ENCODE measurements at regions not wholly inside any gene's neighbourhood (a gene's known extent, or its start where the extent isn't known, plus 50 kb on each side); places are given as distances from the start of the nearest gene placed in this dataset.
A peak's percentile ranks its signal among the peaks of the same experiment; 100 is the strongest.

DNA sequence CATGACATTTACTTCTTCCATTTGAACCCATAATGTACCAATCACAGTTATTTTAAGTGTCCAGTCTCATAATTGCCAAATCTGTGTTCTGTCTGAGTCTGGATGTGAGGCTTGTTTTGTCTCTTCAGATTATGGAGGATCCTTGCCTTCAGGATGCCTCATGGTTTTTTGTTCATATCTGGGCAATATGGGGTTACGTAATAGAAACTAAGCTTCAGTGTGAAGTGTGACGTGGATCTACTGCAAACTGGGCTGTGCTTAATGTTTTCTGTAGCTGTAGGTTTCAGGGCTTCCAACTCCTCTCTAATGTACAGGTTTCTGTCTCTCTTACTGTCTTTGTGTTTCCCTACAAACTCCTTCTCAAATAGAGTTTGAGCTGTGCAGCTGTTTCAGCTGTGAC, 223.7 kb upstream of the ADARB2 start:
- CTCF ChIA-PET, result no interaction called here
- no peaks in the 10 kb centered on the region for H3K4me1 ChIP-seq (ENCODE audit: control insufficient read depth, insufficient read depth, low read length)
- no CpG with 5 or more reads among the region's 2 CpGs for WGBS, 2 experiments (ENCODE audit: extremely low coverage in 2 of 2, insufficient read length in 1 of 2)

More for the DNA sequence above, 223.7 kb upstream of the ADARB2 start:
- no TSS peak for BruUV-seq (replicated peaks)
- H2BK5ac ChIP-seq (ENCODE audit: low read depth, low read length, poor library complexity, severe bottlenecking), result no peak overlapping the region
- H3K4me3 ChIP-seq (ENCODE audit: insufficient read depth, low read depth, low read length), result no peak overlapping the region
- H4K91ac ChIP-seq (ENCODE audit: insufficient read depth, low read depth, low read length), result no peak overlapping the region
- no peak for ATAC-seq (ENCODE audit: low read depth)
- H2AFZ ChIP-seq (replicated peaks; ENCODE audit: low read length, poor library complexity), result no peak overlapping the region
- no peak overlapping the region for H3K18ac ChIP-seq (ENCODE audit: low read depth, low read length)
- TF ChIP-seq MAZ (IDR thresholded peaks at IDR 0.05; ENCODE audit: borderline replicate concordance, low read depth, low read length), result no peak
- no peak for TF ChIP-seq MAFK (IDR thresholded peaks at IDR 0.05; ENCODE audit: low read depth, low read length)
- peak; percentile 48 for TF ChIP-seq CEBPB (IDR thresholded peaks at IDR 0.05; ENCODE audit: low read depth, low read length)
- TF ChIP-seq BHLHE40 (IDR thresholded peaks at IDR 0.05; ENCODE audit: low read depth, low read length), result no peak
- no peak for TF ChIP-seq RAD21 (IDR thresholded peaks at IDR 0.05; ENCODE audit: low read length)
- H4K5ac ChIP-seq (ENCODE audit: low read depth, low read length), result no peak overlapping the region
- POLR2A ChIA-PET (ENCODE audit: unreplicated experiment), result no interaction called here
- DNase-seq, result no peak
- no peak overlapping the region for H3K4me2 ChIP-seq (ENCODE audit: low read depth, low read length)
- H4K8ac ChIP-seq (ENCODE audit: low read depth in 2 of 2, low read length in 2 of 2), result no peak overlapping the region
- dilution Hi-C loops (cut with HindIII; ENCODE audit: low sequenced_read_pairs, unreplicated experiment), result no loop called here
- peaks cover 23% of the 10 kb centered on the region for H3K9me3 ChIP-seq (ENCODE audit: control insufficient read depth, insufficient read depth, low read length)
- H3K4ac ChIP-seq (ENCODE audit: low read depth, low read length), result no peak overlapping the region
- H3K79me1 ChIP-seq (ENCODE audit: low read depth in 1 of 2, low read length in 2 of 2), result no peaks in the 10 kb centered on the region
- intact Hi-C loops (cut with micrococcal nuclease), result no loop called here
- H3K36me3 ChIP-seq (ENCODE audit: control insufficient read depth, insufficient read depth, low read length), result no peaks in the 10 kb centered on the region
- H3K14ac ChIP-seq (replicated peaks; ENCODE audit: low read depth, low read length), result no peak overlapping the region
- H3K23ac ChIP-seq (ENCODE audit: low read depth, low read length), result no peak overlapping the region
- no peak overlapping the region for H3K27ac ChIP-seq (ENCODE audit: insufficient read depth, low read length)
- no peaks in the 10 kb centered on the region for H3K27me3 ChIP-seq (ENCODE audit: control insufficient read depth, insufficient read depth, low read length)
- H2AK9ac ChIP-seq (replicated peaks; ENCODE audit: low read depth, low read length, poor library complexity), result no peak overlapping the region
- H2BK120ac ChIP-seq (ENCODE audit: low read depth, low read length), result no peak overlapping the region
- no peaks in the 10 kb centered on the region for H4K20me1 ChIP-seq (ENCODE audit: insufficient read depth, low read length)
- in situ Hi-C loops (cut with MboI; ENCODE audit: low sequenced_read_pairs), result no loop called here
- H2AK5ac ChIP-seq (ENCODE audit: low read depth, low read length), result no peak overlapping the region
- no peak overlapping the region for H3K56ac ChIP-seq (ENCODE audit: extremely low read depth, insufficient read depth, low read length)
- no peak overlapping the region for H2BK15ac ChIP-seq (ENCODE audit: low read depth, low read length)
- H2BK20ac ChIP-seq (ENCODE audit: low read depth, low read length), result no peak overlapping the region
- H3K9ac ChIP-seq (ENCODE audit: low read depth, low read length), result no peak overlapping the region
- no peaks in the 10 kb centered on the region for H3K9me1 ChIP-seq (ENCODE audit: insufficient read depth, low read length)
